CD4-positive, alpha-beta T cell (primary cell): ENCODE measurements at regions not wholly inside any gene's neighbourhood (a gene's known extent, or its start where the extent isn't known, plus 50 kb on each side); places are given as distances from the start of the nearest gene placed in this dataset.

Experiments
- ATAC-seq: fragments of 200-7000 bp; cut with Tn5 transposase; one replicate; pipeline ENCODE4 v1.10.0; 2022; ENCODE audit warnings: mild to moderate bottlenecking; ENCODE audit not compliant: poor library complexity
- CTCF ChIA-PET: fragments of 350-600 bp; sonication (Branson Sonifier 250); formaldehyde crosslinking; loops from one replicate; lab custom pipeline; 2021; ENCODE audit warnings: antibody characterized with exemption, inconsistent platforms; lab: Charles Lee
- POLR2A ChIA-PET: fragments of 350-600 bp; sonication (Branson Sonifier 250); formaldehyde crosslinking; loops from one replicate; lab custom pipeline; 2021; ENCODE audit warnings: antibody characterized with exemption, inconsistent platforms; lab: Charles Lee
- DNase-seq, 14 experiments: peaks; one replicate each; pipeline ENCODE4 v3.0.0-alpha.2; 2013 to 2020; ENCODE audit warnings: mixed read lengths in 2 of 14
- H3K27ac ChIP-seq, 2 donors: one replicate each; pipeline versions ENCODE4 v1.5.1 to v1.7.0; 2013; ENCODE audit warnings: low read length in 2 of 2, low read depth in 1 of 2, mild to moderate bottlenecking in 1 of 2
- H3K27me3 ChIP-seq, 2 experiments: 1 replicate in 1 of 2; 2 replicates in 1 of 2; pipeline versions ENCODE4 v1.6.1 to v1.7.0; 2013; ENCODE audit warnings: low read length in 2 of 2, control low read depth in 1 of 2, mild to moderate bottlenecking in 1 of 2, moderate library complexity in 1 of 2; ENCODE audit not compliant: insufficient read depth in 2 of 2, control insufficient read depth in 1 of 2
- H3K36me3 ChIP-seq: one replicate; pipeline ENCODE4 v1.6.1; 2013; ENCODE audit warnings: low read length, control low read depth; ENCODE audit not compliant: insufficient read depth
- H3K4me1 ChIP-seq: one replicate; pipeline ENCODE4 v1.6.1; 2013; ENCODE audit warnings: low read length, control low read depth; ENCODE audit not compliant: insufficient read depth
- H3K4me3 ChIP-seq: one replicate; pipeline ENCODE4 v1.5.1; 2013; ENCODE audit warnings: mild to moderate bottlenecking, low read length, moderate library complexity
- H3K9me3 ChIP-seq, 2 experiments: 1 replicate in 1 of 2; 2 replicates in 1 of 2; pipeline versions ENCODE4 v1.6.1 to v1.7.0; 2013; ENCODE audit warnings: low read length in 2 of 2, mild to moderate bottlenecking in 2 of 2, control low read depth in 1 of 2, moderate library complexity in 1 of 2; ENCODE audit not compliant: control insufficient read depth in 1 of 2, insufficient read depth in 1 of 2
- H3K27ac Mint-ChIP-seq: one replicate; pipeline ENCODE4 v1.8.0; 2020; ENCODE audit warnings: mixed read lengths
- H3K27me3 Mint-ChIP-seq: one replicate; pipeline ENCODE4 v1.8.0; 2021; ENCODE audit warnings: mixed read lengths
- H3K36me3 Mint-ChIP-seq: one replicate; pipeline ENCODE4 v1.8.0; 2021; ENCODE audit warnings: low read depth, mixed read lengths
- H3K4me1 Mint-ChIP-seq: one replicate; pipeline ENCODE4 v1.8.0; 2021; ENCODE audit warnings: low read depth, mixed read lengths
- H3K4me3 Mint-ChIP-seq: one replicate; pipeline ENCODE4 v1.8.0; 2020; ENCODE audit warnings: mild to moderate bottlenecking, mixed read lengths
- H3K9me3 Mint-ChIP-seq: one replicate; pipeline ENCODE4 v1.8.0; 2020; ENCODE audit warnings: mixed read lengths
- CTCF ChIP-seq: fragments of 200-600 bp; IDR thresholded peaks from one replicate; pipeline ENCODE4 v1.8.0; 2022; ENCODE audit warnings: antibody characterized with exemption, mild to moderate bottlenecking
- intact Hi-C, 2 experiments: fragments of 100-400 bp; cut with DNase I in 1 of 2; cut with micrococcal nuclease in 1 of 2; formaldehyde crosslinking; loops; one replicate each; pipeline versions ENCODE4 v1.15.1 to v1.9.0; 2023 to 2025; cut with DNase I, micrococcal nuclease

GRCh38 chr2:157150747-157151146 is 106.8 kb upstream of the GALNT5 start:
- Histone ChIP-seq H3K27ac (no peak overlapping the region), H3K4me3 (no peak overlapping the region), H3K36me3 (no peaks in the 10 kb centered on the region), H3K9me3 (no peaks in the 10 kb centered on the region), H3K4me1 (no peaks in the 10 kb centered on the region), H3K27me3 (no peaks in the 10 kb centered on the region)
- ATAC-seq = no peak
- no peak for TF ChIP-seq CTCF
- Mint-ChIP-seq H3K4me3 (no peak overlapping the region), H3K4me1 (no peaks in the 10 kb centered on the region), H3K27ac (no peak overlapping the region), H3K9me3 (no peaks in the 10 kb centered on the region), H3K36me3 (no peaks in the 10 kb centered on the region), H3K27me3 (peaks cover 4% of the 10 kb centered on the region)
- no peak for DNase-seq
- ChIA-PET POLR2A (no interaction called here), CTCF (no interaction called here)
- intact Hi-C loops = no loop called here

GRCh38 chr2:157152362-157152761 is 105.1 kb upstream of the GALNT5 start:
- H3K9me3 ChIP-seq = no peaks in the 10 kb centered on the region
- Mint-ChIP-seq H3K4me1 (no peaks in the 10 kb centered on the region), H3K27ac (no peak overlapping the region), H3K36me3 (no peaks in the 10 kb centered on the region), H3K27me3 (peaks cover 4% of the 10 kb centered on the region), H3K4me3 (no peak overlapping the region), H3K9me3 (no peaks in the 10 kb centered on the region)
- DNase-seq = no peak
- ATAC-seq = no peak
- no peaks in the 10 kb centered on the region for H3K27me3 ChIP-seq
- no peaks in the 10 kb centered on the region for H3K36me3 ChIP-seq
- no peaks in the 10 kb centered on the region for H3K4me1 ChIP-seq
- no peak for TF ChIP-seq CTCF
- ChIA-PET CTCF (no interaction called here), POLR2A (no interaction called here)
- H3K27ac ChIP-seq = no peak overlapping the region
- H3K4me3 ChIP-seq = no peak overlapping the region
- intact Hi-C loops = no loop called here

- ChIA-PET POLR2A (no interaction called here), CTCF (no interaction called here)
- ATAC-seq = no peak
- Histone ChIP-seq H3K4me3 (no peak overlapping the region), H3K36me3 (no peaks in the 10 kb centered on the region), H3K27ac (no peak overlapping the region), H3K4me1 (no peaks in the 10 kb centered on the region), H3K9me3 (no peaks in the 10 kb centered on the region), H3K27me3 (no peaks in the 10 kb centered on the region)
- intact Hi-C loops = no loop called here
- Mint-ChIP-seq H3K4me3 (no peak overlapping the region), H3K27me3 (peaks cover 9% of the 10 kb centered on the region), H3K36me3 (no peaks in the 10 kb centered on the region), H3K27ac (no peak overlapping the region), H3K4me1 (no peaks in the 10 kb centered on the region), H3K9me3 (no peaks in the 10 kb centered on the region)
- TF ChIP-seq CTCF = no peak
- DNase-seq = no peak
Observed at GRCh38 chr2:157155992-157156391, 101.5 kb upstream of the GALNT5 start.
